ENCODE measurements at regions not wholly inside any gene's neighbourhood (a gene's known extent, or its start where the extent isn't known, plus 50 kb on each side); places are given as distances from the start of the nearest gene placed in this dataset.

DNA sequence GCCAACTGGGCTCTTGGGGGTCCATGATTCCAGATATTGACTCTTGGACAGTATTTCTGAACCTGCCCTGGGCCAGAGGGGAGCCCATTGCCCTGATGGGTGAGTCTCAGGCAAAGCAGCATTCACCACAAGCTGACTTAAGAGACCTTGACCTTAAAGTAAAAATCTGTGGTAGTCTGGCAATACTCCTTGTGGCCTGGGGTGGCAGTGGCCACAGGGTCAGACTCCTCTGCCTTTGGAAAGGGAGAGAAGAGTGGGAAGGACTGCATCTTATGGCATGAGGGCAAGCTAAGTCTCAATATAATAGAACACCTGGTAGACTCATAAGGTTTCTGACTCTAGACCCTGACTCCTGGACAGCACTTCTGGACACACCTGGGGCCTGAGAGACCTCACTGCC lies 340.3 kb upstream of the MAD2L1 start:
- TF ChIP-seq TCF12 (IDR thresholded peaks at IDR 0.05; ENCODE audit: low read depth), result no peak
- no peak for TF ChIP-seq TEAD4 (IDR thresholded peaks at IDR 0.05)
- no peak for TF ChIP-seq CREB1 (IDR thresholded peaks at IDR 0.05; ENCODE audit: low read depth)
- no peak for TF ChIP-seq NFIC (IDR thresholded peaks at IDR 0.05)
- no peak for TF ChIP-seq CEBPB (IDR thresholded peaks at IDR 0.05)
- no peak for TF ChIP-seq FOXM1 (IDR thresholded peaks at IDR 0.05; ENCODE audit: borderline replicate concordance, low read depth)
- TF ChIP-seq, protein P1, sequence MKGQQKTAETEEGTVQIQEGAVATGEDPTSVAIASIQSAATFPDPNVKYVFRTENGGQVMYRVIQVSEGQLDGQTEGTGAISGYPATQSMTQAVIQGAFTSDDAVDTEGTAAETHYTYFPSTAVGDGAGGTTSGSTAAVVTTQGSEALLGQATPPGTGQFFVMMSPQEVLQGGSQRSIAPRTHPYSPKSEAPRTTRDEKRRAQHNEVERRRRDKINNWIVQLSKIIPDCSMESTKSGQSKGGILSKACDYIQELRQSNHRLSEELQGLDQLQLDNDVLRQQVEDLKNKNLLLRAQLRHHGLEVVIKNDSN (IDR thresholded peaks at IDR 0.05), result no peak
- TF ChIP-seq, protein P2, sequence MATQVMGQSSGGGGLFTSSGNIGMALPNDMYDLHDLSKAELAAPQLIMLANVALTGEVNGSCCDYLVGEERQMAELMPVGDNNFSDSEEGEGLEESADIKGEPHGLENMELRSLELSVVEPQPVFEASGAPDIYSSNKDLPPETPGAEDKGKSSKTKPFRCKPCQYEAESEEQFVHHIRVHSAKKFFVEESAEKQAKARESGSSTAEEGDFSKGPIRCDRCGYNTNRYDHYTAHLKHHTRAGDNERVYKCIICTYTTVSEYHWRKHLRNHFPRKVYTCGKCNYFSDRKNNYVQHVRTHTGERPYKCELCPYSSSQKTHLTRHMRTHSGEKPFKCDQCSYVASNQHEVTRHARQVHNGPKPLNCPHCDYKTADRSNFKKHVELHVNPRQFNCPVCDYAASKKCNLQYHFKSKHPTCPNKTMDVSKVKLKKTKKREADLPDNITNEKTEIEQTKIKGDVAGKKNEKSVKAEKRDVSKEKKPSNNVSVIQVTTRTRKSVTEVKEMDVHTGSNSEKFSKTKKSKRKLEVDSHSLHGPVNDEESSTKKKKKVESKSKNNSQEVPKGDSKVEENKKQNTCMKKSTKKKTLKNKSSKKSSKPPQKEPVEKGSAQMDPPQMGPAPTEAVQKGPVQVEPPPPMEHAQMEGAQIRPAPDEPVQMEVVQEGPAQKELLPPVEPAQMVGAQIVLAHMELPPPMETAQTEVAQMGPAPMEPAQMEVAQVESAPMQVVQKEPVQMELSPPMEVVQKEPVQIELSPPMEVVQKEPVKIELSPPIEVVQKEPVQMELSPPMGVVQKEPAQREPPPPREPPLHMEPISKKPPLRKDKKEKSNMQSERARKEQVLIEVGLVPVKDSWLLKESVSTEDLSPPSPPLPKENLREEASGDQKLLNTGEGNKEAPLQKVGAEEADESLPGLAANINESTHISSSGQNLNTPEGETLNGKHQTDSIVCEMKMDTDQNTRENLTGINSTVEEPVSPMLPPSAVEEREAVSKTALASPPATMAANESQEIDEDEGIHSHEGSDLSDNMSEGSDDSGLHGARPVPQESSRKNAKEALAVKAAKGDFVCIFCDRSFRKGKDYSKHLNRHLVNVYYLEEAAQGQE (IDR thresholded peaks at IDR 0.05; ENCODE audit: low read depth), result no peak
- no peak for TF ChIP-seq RAD21 (IDR thresholded peaks at IDR 0.05; ENCODE audit: low read depth)
- TF ChIP-seq EP300 (IDR thresholded peaks at IDR 0.05; ENCODE audit: borderline replicate concordance), result no peak
- TF ChIP-seq YY1 (IDR thresholded peaks at IDR 0.05; ENCODE audit: low read depth), result no peak
- TF ChIP-seq, protein P3, sequence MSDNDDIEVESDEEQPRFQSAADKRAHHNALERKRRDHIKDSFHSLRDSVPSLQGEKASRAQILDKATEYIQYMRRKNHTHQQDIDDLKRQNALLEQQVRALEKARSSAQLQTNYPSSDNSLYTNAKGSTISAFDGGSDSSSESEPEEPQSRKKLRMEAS (IDR thresholded peaks at IDR 0.05), result no peak

DNA sequence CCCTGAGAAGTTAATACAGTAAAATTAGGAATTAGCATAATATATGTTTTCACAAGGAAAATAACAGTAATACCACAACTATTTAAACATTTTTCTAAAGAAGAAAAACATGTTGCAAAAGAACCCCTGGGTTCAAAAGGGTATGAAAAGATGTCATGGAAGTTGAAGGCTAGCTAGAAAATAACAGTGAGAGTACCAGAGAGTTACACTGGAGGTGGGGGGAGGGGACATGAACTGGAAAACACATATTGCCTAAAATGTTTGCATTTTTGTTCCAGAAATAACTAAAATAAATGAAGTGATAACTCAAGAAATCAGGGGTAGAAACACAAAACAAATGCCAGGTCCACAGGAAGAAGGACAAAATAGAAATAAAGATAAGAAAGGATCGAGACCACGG lies 336.6 kb upstream of the MAD2L1 start:
- TF ChIP-seq, protein P3 (IDR thresholded peaks at IDR 0.05), result no peak
- TF ChIP-seq ZBTB7A (IDR thresholded peaks at IDR 0.05; ENCODE audit: low read depth) (no peak), EGR1 (IDR thresholded peaks at IDR 0.05) (no peak), CEBPB (IDR thresholded peaks at IDR 0.05) (no peak), NFIC (IDR thresholded peaks at IDR 0.05) (no peak), TEAD4 (IDR thresholded peaks at IDR 0.05) (no peak), YY1 (IDR thresholded peaks at IDR 0.05; ENCODE audit: low read depth) (no peak), CREB1 (IDR thresholded peaks at IDR 0.05; ENCODE audit: low read depth) (no peak)
- TF ChIP-seq, protein P2 (IDR thresholded peaks at IDR 0.05; ENCODE audit: low read depth), result no peak

DNA sequence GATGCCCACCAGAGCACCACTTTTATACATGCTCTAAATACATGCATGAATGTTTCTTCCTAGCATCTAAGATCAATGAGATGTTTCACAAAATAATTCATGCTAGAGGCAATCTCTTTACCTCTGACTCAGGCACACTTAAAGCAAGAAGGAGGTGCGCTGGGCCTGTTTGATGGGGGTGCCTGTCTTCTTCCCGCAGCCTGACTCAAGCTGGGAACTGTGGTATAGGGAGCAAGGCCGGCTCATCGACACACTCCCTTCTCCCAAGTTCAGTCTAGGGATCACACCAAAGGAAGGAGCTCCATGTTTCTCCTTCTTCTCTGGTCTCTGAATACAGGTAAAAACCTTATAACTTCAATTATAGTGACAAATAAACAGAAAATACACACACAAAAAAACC lies 333.8 kb upstream of the MAD2L1 start:
- TF ChIP-seq, protein P2 (IDR thresholded peaks at IDR 0.05; ENCODE audit: low read depth), result no peak
- TF ChIP-seq, protein P1 (IDR thresholded peaks at IDR 0.05), result no peak
- TF ChIP-seq CEBPB (IDR thresholded peaks at IDR 0.05) (no peak), EP300 (IDR thresholded peaks at IDR 0.05; ENCODE audit: borderline replicate concordance) (no peak), TCF12 (IDR thresholded peaks at IDR 0.05; ENCODE audit: low read depth) (no peak)

DNA sequence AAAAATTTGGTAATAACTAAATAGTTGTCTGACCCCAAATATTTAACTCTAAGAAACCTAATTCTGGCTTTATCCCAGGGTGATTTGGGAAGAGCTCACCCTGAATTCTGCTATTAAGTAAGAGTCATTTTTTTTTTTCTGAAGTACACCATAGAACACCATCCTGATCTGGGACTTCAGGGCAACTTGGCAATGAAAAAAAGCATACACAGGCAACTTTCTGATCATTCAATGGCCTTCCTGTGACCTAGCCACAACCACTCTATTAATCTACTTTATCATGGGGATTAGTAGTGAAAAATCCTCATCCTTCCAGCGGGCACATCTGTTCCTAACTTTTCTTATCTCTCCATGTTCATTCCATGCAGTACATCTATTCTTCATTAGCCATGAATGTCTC lies 333.2 kb upstream of the MAD2L1 start:
- TF ChIP-seq YY1 (IDR thresholded peaks at IDR 0.05; ENCODE audit: low read depth), result no peak

DNA sequence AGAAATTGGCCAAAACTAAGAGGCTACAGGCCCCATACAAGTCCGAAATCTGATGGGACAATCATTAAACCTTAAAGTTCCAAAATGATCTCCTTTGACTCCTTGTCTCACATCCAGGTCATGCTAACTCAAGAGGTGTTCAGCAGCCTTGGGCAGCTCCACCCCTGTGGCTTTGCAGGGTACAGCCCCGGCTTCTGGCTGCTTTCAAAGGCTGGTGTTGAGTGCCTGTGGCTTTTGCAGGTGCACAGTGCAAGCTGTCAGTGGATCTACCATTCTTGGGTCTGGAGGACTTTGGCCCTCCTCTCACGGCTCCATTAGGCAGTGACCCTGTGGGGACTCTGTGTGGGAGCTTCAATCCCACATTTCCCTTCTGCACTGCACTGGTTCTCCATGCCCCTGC lies 329.1 kb upstream of the MAD2L1 start:
- TF ChIP-seq RAD21 (IDR thresholded peaks at IDR 0.05; ENCODE audit: low read depth) (no peak), TEAD4 (IDR thresholded peaks at IDR 0.05) (no peak), EGR1 (IDR thresholded peaks at IDR 0.05) (no peak), CEBPB (IDR thresholded peaks at IDR 0.05) (no peak), EP300 (IDR thresholded peaks at IDR 0.05; ENCODE audit: borderline replicate concordance) (no peak), TAF1 (IDR thresholded peaks at IDR 0.05; ENCODE audit: low read depth) (no peak), YY1 (IDR thresholded peaks at IDR 0.05; ENCODE audit: low read depth) (no peak), ZBTB7A (IDR thresholded peaks at IDR 0.05; ENCODE audit: low read depth) (no peak), TCF12 (IDR thresholded peaks at IDR 0.05; ENCODE audit: low read depth) (no peak), FOXM1 (IDR thresholded peaks at IDR 0.05; ENCODE audit: borderline replicate concordance, low read depth) (no peak), NFIC (IDR thresholded peaks at IDR 0.05) (no peak), CREB1 (IDR thresholded peaks at IDR 0.05; ENCODE audit: low read depth) (no peak)
- TF ChIP-seq, protein P2 (IDR thresholded peaks at IDR 0.05; ENCODE audit: low read depth), result no peak
- TF ChIP-seq, protein P3 (IDR thresholded peaks at IDR 0.05), result no peak
- TF ChIP-seq, protein P1 (IDR thresholded peaks at IDR 0.05), result no peak

All from Ishikawa (cell line).